Muscle of leg (tissue), 3 donors: ENCODE measurements at regions not wholly inside any gene's neighbourhood (a gene's known extent, or its start where the extent isn't known, plus 50 kb on each side); places are given as distances from the start of the nearest gene placed in this dataset.
A peak's percentile ranks its signal among the peaks of the same experiment; 100 is the strongest.

Source experiments
- DNase-seq: peaks from one replicate; pipeline ENCODE4 v3.0.0; 2013
- H3K27ac ChIP-seq: one replicate; pipeline ENCODE4 v1.5.1; 2013; ENCODE audit warnings: mild to moderate bottlenecking, low read length, control low read depth
- H3K27me3 ChIP-seq: one replicate; pipeline ENCODE4 v1.6.1; 2013; ENCODE audit warnings: low read length; ENCODE audit not compliant: control insufficient read depth, insufficient read depth
- H3K36me3 ChIP-seq: one replicate; pipeline ENCODE4 v1.6.1; 2013; ENCODE audit warnings: low read length; ENCODE audit not compliant: control insufficient read depth, insufficient read depth
- H3K4me1 ChIP-seq: one replicate; pipeline ENCODE4 v1.6.1; 2013; ENCODE audit warnings: low read length; ENCODE audit not compliant: control insufficient read depth, insufficient read depth
- H3K4me3 ChIP-seq: one replicate; pipeline ENCODE4 v1.5.1; 2013; ENCODE audit warnings: low read length, control low read depth
- H3K9me3 ChIP-seq: replicated peaks from 2 replicates; pipeline ENCODE4 v1.6.1; 2013; ENCODE audit warnings: low read depth, low read length; ENCODE audit not compliant: control insufficient read depth
- WGBS: methylation state at CpG from one replicate; pipeline ENCODE4 v1.1.5; 2013; ENCODE audit warnings: missing lambda C conversion rate; ENCODE audit not compliant: insufficient coverage; 5-methylcytosine and 5-hydroxymethylcytosine counted together

GRCh38 chr10:109200646-109201045 is 722.7 kb downstream of the XPNPEP1 start:
- Histone ChIP-seq H3K27ac (no peak overlapping the region), H3K9me3 (no peaks in the 10 kb centered on the region), H3K27me3 (no peaks in the 10 kb centered on the region), H3K36me3 (no peaks in the 10 kb centered on the region), H3K4me1 (no peaks in the 10 kb centered on the region), H3K4me3 (no peak overlapping the region)
- DNase-seq: no peak
- no CpG with 5 or more reads among the region's 2 CpGs for WGBS

GRCh38 chr10:109191823-109192222 is 731.5 kb downstream of the XPNPEP1 start:
- Histone ChIP-seq H3K9me3 (peaks cover 5% of the 10 kb centered on the region), H3K27me3 (no peaks in the 10 kb centered on the region), H3K36me3 (no peaks in the 10 kb centered on the region), H3K4me3 (no peak overlapping the region), H3K27ac (no peak overlapping the region), H3K4me1 (no peaks in the 10 kb centered on the region)
- DNase-seq: no peak
- no CpG with 5 or more reads among the region's 2 CpGs for WGBS

GRCh38 chr10:109191341-109191740 is 732.0 kb downstream of the XPNPEP1 start:
- no CpG with 5 or more reads among the region's 5 CpGs for WGBS
- no peaks in the 10 kb centered on the region for H3K36me3 ChIP-seq

GRCh38 chr10:109187677-109188076 is 735.6 kb downstream of the XPNPEP1 start:
- no peak overlapping the region for H3K27ac ChIP-seq
- peaks cover 20% of the 10 kb centered on the region for H3K9me3 ChIP-seq
- WGBS: 0% methylated on average over 1 of the region's 2 CpGs
- no peak for DNase-seq
- no peaks in the 10 kb centered on the region for H3K4me1 ChIP-seq
- H3K36me3 ChIP-seq: no peaks in the 10 kb centered on the region
- no peaks in the 10 kb centered on the region for H3K27me3 ChIP-seq
- no peak overlapping the region for H3K4me3 ChIP-seq

More at GRCh38 chr10:109191341-109191740, 732.0 kb downstream of the XPNPEP1 start:
- H3K4me1 ChIP-seq: no peaks in the 10 kb centered on the region
- no peak overlapping the region for H3K4me3 ChIP-seq
- H3K27ac ChIP-seq: no peak overlapping the region
- H3K27me3 ChIP-seq: no peaks in the 10 kb centered on the region
- no peak for DNase-seq
- peaks cover 10% of the 10 kb centered on the region for H3K9me3 ChIP-seq

GRCh38 chr10:109183366-109183765 is 739.9 kb downstream of the XPNPEP1 start:
- Histone ChIP-seq H3K4me3 (no peak overlapping the region), H3K4me1 (no peaks in the 10 kb centered on the region), H3K36me3 (no peaks in the 10 kb centered on the region), H3K27ac (no peak overlapping the region), H3K9me3 (peaks cover 20% of the 10 kb centered on the region), H3K27me3 (no peaks in the 10 kb centered on the region)
- no peak for DNase-seq

GRCh38 chr10:109178591-109178990 is 744.7 kb downstream of the XPNPEP1 start:
- peak; percentile 72 for DNase-seq
- no CpG with 5 or more reads among the region's 1 CpG for WGBS
- Histone ChIP-seq H3K27ac (no peak overlapping the region), H3K27me3 (no peaks in the 10 kb centered on the region), H3K9me3 (no peaks in the 10 kb centered on the region), H3K36me3 (no peaks in the 10 kb centered on the region), H3K4me1 (peaks cover 3% of the 10 kb centered on the region), H3K4me3 (no peak overlapping the region)

- WGBS: no CpG with 5 or more reads among the region's 2 CpGs
- Histone ChIP-seq H3K9me3 (no peaks in the 10 kb centered on the region), H3K4me1 (peaks cover 10% of the 10 kb centered on the region), H3K27me3 (no peaks in the 10 kb centered on the region), H3K27ac (no peak overlapping the region), H3K4me3 (no peak overlapping the region), H3K36me3 (no peaks in the 10 kb centered on the region)
- DNase-seq: no peak
These were observed 748.8 kb downstream of the XPNPEP1 start for GRCh38 chr10:109174526-109174925.

GRCh38 chr10:109173937-109174336 is 749.4 kb downstream of the XPNPEP1 start:
- no peaks in the 10 kb centered on the region for H3K9me3 ChIP-seq
- DNase-seq: peak; percentile 38

GRCh38 chr10:109173121-109173520 is 750.2 kb downstream of the XPNPEP1 start:
- DNase-seq: peak; percentile 54
- H3K9me3 ChIP-seq: no peaks in the 10 kb centered on the region
- peaks cover 10% of the 10 kb centered on the region for H3K4me1 ChIP-seq
- H3K27ac ChIP-seq: no peak overlapping the region
- no peaks in the 10 kb centered on the region for H3K27me3 ChIP-seq
- H3K4me3 ChIP-seq: no peak overlapping the region
- no peaks in the 10 kb centered on the region for H3K36me3 ChIP-seq
- 17% methylated on average over 1 of the region's 2 CpGs for WGBS

More at GRCh38 chr10:109173937-109174336, 749.4 kb downstream of the XPNPEP1 start:
- Histone ChIP-seq H3K36me3 (no peaks in the 10 kb centered on the region), H3K27me3 (no peaks in the 10 kb centered on the region), H3K4me1 (peaks cover 10% of the 10 kb centered on the region), H3K27ac (no peak overlapping the region), H3K4me3 (no peak overlapping the region)
- 10% methylated on average over 2 of the region's 2 CpGs for WGBS

GRCh38 chr10:109166935-109167334 is 756.4 kb downstream of the XPNPEP1 start:
- no peak overlapping the region for H3K27ac ChIP-seq
- H3K4me1 ChIP-seq: no peaks in the 10 kb centered on the region
- no peak overlapping the region for H3K4me3 ChIP-seq
- no peaks in the 10 kb centered on the region for H3K36me3 ChIP-seq
- DNase-seq: no peak
- H3K27me3 ChIP-seq: no peaks in the 10 kb centered on the region
- H3K9me3 ChIP-seq: no peaks in the 10 kb centered on the region

- Histone ChIP-seq H3K4me3 (no peak overlapping the region), H3K36me3 (no peaks in the 10 kb centered on the region), H3K4me1 (no peaks in the 10 kb centered on the region), H3K27me3 (no peaks in the 10 kb centered on the region), H3K27ac (no peak overlapping the region), H3K9me3 (no peaks in the 10 kb centered on the region)
- WGBS: 83% methylated on average over 2 of the region's 4 CpGs
- DNase-seq: no peak
These were observed 764.0 kb downstream of the XPNPEP1 start for GRCh38 chr10:109159351-109159750.
